PC-3 (cell line): ENCODE measurements at regions not wholly inside any gene's neighbourhood (a gene's known extent, or its start where the extent isn't known, plus 50 kb on each side); places are given as distances from the start of the nearest gene placed in this dataset.

Experiments used
- ATAC-seq: fragments of 200-7000 bp; cut with Tn5 transposase; 2 replicates; pipeline ENCODE4 v1.9.1; 2020; ENCODE audit warnings: mild to moderate bottlenecking, moderate library complexity
- BruUV-seq: library from RNA; stranded (reverse); fragments of 400-500 nt; replicated peaks from 2 replicates; lab custom pipeline; 2021; lab: Mats Ljungman, UMichigan
- CTCF ChIA-PET: fragments of 300-600 bp; sonication (Branson Sonifier 250); formaldehyde crosslinking; loops from one replicate; lab custom pipeline; 2022; ENCODE audit warnings: antibody characterized with exemption; lab: Charles Lee
- POLR2A ChIA-PET: fragments of 300-600 bp; sonication (Branson Sonifier 250); formaldehyde crosslinking; loops from one replicate; lab custom pipeline; 2022; ENCODE audit warnings: antibody characterized with exemption; ENCODE audit not compliant: unreplicated experiment; lab: Charles Lee
- DNase-seq: peaks from one replicate; pipeline ENCODE4 v3.0.0-alpha.2; 2015
- H2AFZ ChIP-seq: fragments of 300-600 bp; sonication (generic); 2 replicates; pipeline ENCODE4 v1.6.0; 2016; ENCODE audit warnings: antibody characterized with exemption, low read length
- H3F3A ChIP-seq: fragments of 300-600 bp; sonication (generic); one replicate; pipeline ENCODE4 v1.6.0; 2017; ENCODE audit warnings: antibody characterized with exemption, low read length, control low read depth, mild to moderate bottlenecking; ENCODE audit not compliant: unreplicated experiment
- H3K27ac ChIP-seq: fragments of 300-600 bp; sonication (generic); 2 replicates; pipeline ENCODE4 v1.5.1; 2016; ENCODE audit warnings: mild to moderate bottlenecking, low read length
- H3K27me3 ChIP-seq: fragments of 300-600 bp; sonication (generic); 2 replicates; pipeline ENCODE4 v1.6.1; 2016; ENCODE audit warnings: low read length, mixed read lengths
- H3K36me3 ChIP-seq: fragments of 300-600 bp; sonication (generic); 2 replicates; pipeline ENCODE4 v1.6.1; 2016; ENCODE audit warnings: low read depth, mixed run types, low read length, mixed read lengths
- H3K4me1 ChIP-seq: fragments of 300-600 bp; sonication (generic); 2 replicates; pipeline ENCODE4 v1.5.1; 2016; ENCODE audit warnings: low read length; ENCODE audit not compliant: insufficient read depth
- H3K4me2 ChIP-seq: fragments of 300-600 bp; sonication (generic); 2 replicates; pipeline ENCODE4 v1.6.0; 2016; ENCODE audit warnings: low read length
- H3K4me3 ChIP-seq: fragments of 300-600 bp; sonication (generic); 2 replicates; pipeline ENCODE4 v1.5.1; 2016; ENCODE audit warnings: mild to moderate bottlenecking, low read length, mixed read lengths
- H3K79me2 ChIP-seq: fragments of 300-600 bp; sonication (generic); 2 replicates; pipeline ENCODE4 v1.6.1; 2017; ENCODE audit warnings: low read length, mixed read lengths
- H3K9ac ChIP-seq: fragments of 300-600 bp; sonication (generic); 2 replicates; pipeline ENCODE4 v1.6.0; 2016; ENCODE audit warnings: mild to moderate bottlenecking, low read length
- H3K9me2 ChIP-seq: fragments of 300-600 bp; sonication (generic); replicated peaks from 2 replicates; pipeline ENCODE4 v1.6.1; 2016; ENCODE audit warnings: mixed run types, low read length, mixed read lengths
- H3K9me3 ChIP-seq: fragments of 300-600 bp; sonication (generic); 2 replicates; pipeline ENCODE4 v1.6.1; 2016; ENCODE audit warnings: low read length, mixed read lengths
- H4K20me1 ChIP-seq: fragments of 300-600 bp; sonication (generic); 2 replicates; pipeline ENCODE4 v1.6.1; 2016; ENCODE audit warnings: low read length, mixed read lengths
- CTCF ChIP-seq: fragments of 300-600 bp; sonication (generic); conservative IDR thresholded peaks from 2 replicates; pipeline ENCODE4 v1.5.1; 2017; ENCODE audit warnings: antibody characterized with exemption, low read depth, mild to moderate bottlenecking, low read length
- EZH2 ChIP-seq: fragments of 300-600 bp; sonication (generic); IDR thresholded peaks from one replicate; pipeline ENCODE4 v1.6.1; 2017; ENCODE audit warnings: antibody characterized with exemption, mild to moderate bottlenecking, low read length; ENCODE audit not compliant: unreplicated experiment
- EZH2phosphoT487 ChIP-seq: fragments of 300-600 bp; sonication (generic); IDR thresholded peaks from 2 replicates; pipeline ENCODE4 v1.6.1; 2018; ENCODE audit warnings: mild to moderate bottlenecking, antibody characterized with exemption, low read length, borderline replicate concordance
- intact Hi-C: fragments of 100-400 bp; cut with micrococcal nuclease; formaldehyde crosslinking; loops from 2 replicates; pipeline ENCODE4 v1.9.0; 2023

GRCh38 chr10:30557884-30558283 lies 71.7 kb downstream of the LYZL2 start:
- H3K4me2 ChIP-seq = no peak overlapping the region
- no TSS peak for BruUV-seq
- peak; percentile 12 for DNase-seq

GRCh38 chr10:30556189-30556588 lies 73.4 kb downstream of the LYZL2 start:
- Histone ChIP-seq H3K4me2 (no peak overlapping the region), H3K9me3 (no peaks in the 10 kb centered on the region), H3K36me3 (no peaks in the 10 kb centered on the region), H3K9me2 (no peaks in the 10 kb centered on the region), H2AFZ (no peak overlapping the region), H3K9ac (no peak overlapping the region), H3K79me2 (no peaks in the 10 kb centered on the region), H3K4me3 (no peak overlapping the region), H4K20me1 (no peaks in the 10 kb centered on the region), H3K4me1 (peaks cover 10% of the 10 kb centered on the region), H3K27ac (no peak overlapping the region), H3K27me3 (no peaks in the 10 kb centered on the region), H3F3A (no peaks in the 10 kb centered on the region)
- TF ChIP-seq CTCF (no peak), EZH2 (no peak), EZH2phosphoT487 (no peak)
- ATAC-seq (no peak), DNase-seq (peak; percentile 37)
- POLR2A ChIA-PET = no interaction called here
- intact Hi-C loops = no loop called here
- no TSS peak for BruUV-seq
- CTCF ChIA-PET = no interaction called here

More at GRCh38 chr10:30557884-30558283, 71.7 kb downstream of the LYZL2 start:
- Histone ChIP-seq H3K27ac (no peak overlapping the region), H3K9me2 (no peaks in the 10 kb centered on the region), H3K36me3 (no peaks in the 10 kb centered on the region), H3K4me3 (no peak overlapping the region), H3K4me1 (peaks cover 10% of the 10 kb centered on the region), H3K9ac (no peak overlapping the region), H3F3A (no peaks in the 10 kb centered on the region), H3K9me3 (no peaks in the 10 kb centered on the region), H3K27me3 (no peaks in the 10 kb centered on the region), H4K20me1 (no peaks in the 10 kb centered on the region), H2AFZ (no peak overlapping the region), H3K79me2 (no peaks in the 10 kb centered on the region)
- intact Hi-C loops = no loop called here
- ChIA-PET CTCF (no interaction called here), POLR2A (no interaction called here)
- ATAC-seq = no peak
- TF ChIP-seq EZH2phosphoT487 = no peak
- TF ChIP-seq EZH2 = no peak
- no peak for TF ChIP-seq CTCF

- no peaks in the 10 kb centered on the region for H3K27me3 ChIP-seq
- H3K9me3 ChIP-seq = no peaks in the 10 kb centered on the region
- no peaks in the 10 kb centered on the region for H4K20me1 ChIP-seq
- ChIA-PET CTCF (no interaction called here), POLR2A (no interaction called here)
- H2AFZ ChIP-seq = no peak overlapping the region
- no peak overlapping the region for H3K4me3 ChIP-seq
- no peak overlapping the region for H3K27ac ChIP-seq
- ATAC-seq (no peak), DNase-seq (no peak)
- TF ChIP-seq CTCF = no peak
- TF ChIP-seq EZH2 = no peak
- no peak for TF ChIP-seq EZH2phosphoT487
- H3K79me2 ChIP-seq = no peaks in the 10 kb centered on the region
- H3F3A ChIP-seq = no peaks in the 10 kb centered on the region
- intact Hi-C loops = no loop called here
- H3K9ac ChIP-seq = no peak overlapping the region
- H3K4me2 ChIP-seq = no peak overlapping the region
- no peaks in the 10 kb centered on the region for H3K9me2 ChIP-seq
- no TSS peak for BruUV-seq
- no peaks in the 10 kb centered on the region for H3K36me3 ChIP-seq
- H3K4me1 ChIP-seq = peaks cover 10% of the 10 kb centered on the region
Measured at GRCh38 chr10:30555465-30555864, 74.1 kb downstream of the LYZL2 start.
